Superior temporal gyrus (tissue), 1 donor: ENCODE measurements at regions not wholly inside any gene's neighbourhood (a gene's known extent, or its start where the extent isn't known, plus 50 kb on each side); places are given as distances from the start of the nearest gene placed in this dataset.
"Not testable (repeated sequence)": the region's sequence is repeated elsewhere in the genome, so short reads cannot be mapped to it uniquely, and the experiment has no call there.

ENCODE experiments used
- DNase-seq: peaks from one replicate; pipeline ENCODE4 v3.0.0-alpha.2; 2016; ENCODE audit errors: extremely low spot score

- no peak for DNase-seq
Measured at GRCh38 chr4:156173937-156174336, 220.3 kb upstream of the CTSO start.

- no peak for DNase-seq
Measured at GRCh38 chr4:156173486-156173885, 219.8 kb upstream of the CTSO start.

GRCh38 chr4:156169861-156170260 lies 216.2 kb upstream of the CTSO start:
- no peak for DNase-seq

- DNase-seq: peak; percentile 68
Measured at GRCh38 chr4:156169011-156169410, 215.3 kb upstream of the CTSO start.

GRCh38 chr4:156168288-156168687 lies 214.6 kb upstream of the CTSO start:
- no peak for DNase-seq

- DNase-seq: no peak
Measured at GRCh38 chr4:156158747-156159146, 205.1 kb upstream of the CTSO start.

GRCh38 chr4:156154978-156155377 lies 201.3 kb upstream of the CTSO start:
- DNase-seq: no peak

- DNase-seq: no peak
Measured at GRCh38 chr4:156146571-156146970, 192.9 kb upstream of the CTSO start.

GRCh38 chr4:156144961-156145360 lies 191.3 kb upstream of the CTSO start:
- DNase-seq: no peak

- DNase-seq: no peak
Measured at GRCh38 chr4:156138781-156139280, 185.2 kb upstream of the CTSO start.

- peak; percentile 42 for DNase-seq
Measured at GRCh38 chr4:156137679-156138473, 184.2 kb upstream of the CTSO start.

GRCh38 chr4:156132196-156132595 lies 178.5 kb upstream of the CTSO start:
- no peak for DNase-seq

- DNase-seq: no peak
Measured at GRCh38 chr4:156128616-156129015, 174.9 kb upstream of the CTSO start.

- no peak for DNase-seq
Measured at GRCh38 chr4:156118507-156119220, 165.0 kb upstream of the CTSO start.

GRCh38 chr4:156117743-156118142 lies 164.1 kb upstream of the CTSO start:
- no peak for DNase-seq

- DNase-seq: no peak
Measured at GRCh38 chr4:156116991-156117390, 163.3 kb upstream of the CTSO start.

- DNase-seq: no peak
Measured at GRCh38 chr4:156113138-156113765, 159.6 kb upstream of the CTSO start.

GRCh38 chr4:156111686-156112085 lies 158.0 kb upstream of the CTSO start:
- no peak for DNase-seq

- DNase-seq: no peak
Measured at GRCh38 chr4:156109943-156110900, 156.6 kb upstream of the CTSO start.

- DNase-seq: not testable (repeated sequence)
Measured at GRCh38 chr4:156109087-156109486, 155.4 kb upstream of the CTSO start.

- no peak for DNase-seq
Measured at GRCh38 chr4:156103311-156103710, 149.6 kb upstream of the CTSO start.
